ENCODE measurements at regions not wholly inside any gene's neighbourhood (a gene's known extent, or its start where the extent isn't known, plus 50 kb on each side); places are given as distances from the start of the nearest gene placed in this dataset.

- Histone ChIP-seq H3K4me3 (ENCODE audit: low read depth, low read length) (no peak overlapping the region), H3K18ac (ENCODE audit: low read length) (no peak overlapping the region), H2BK5ac (ENCODE audit: low read depth, low read length, poor library complexity) (no peak overlapping the region), H3K4me1 (ENCODE audit: control insufficient read depth in 1 of 2, insufficient read depth in 2 of 2, low read length in 2 of 2) (no peaks in the 10 kb centered on the region), H3K14ac (ENCODE audit: low read length) (no peak overlapping the region), H4K12ac (ENCODE audit: low read depth, low read length) (no peak overlapping the region), H4K8ac (ENCODE audit: low read depth, low read length) (no peak overlapping the region), H4K91ac (ENCODE audit: low read depth, low read length) (no peak overlapping the region), H3K4ac (ENCODE audit: low read depth, low read length) (no peak overlapping the region), H3K36me3 (ENCODE audit: control insufficient read depth in 1 of 2, insufficient read depth in 2 of 2, low read length in 2 of 2) (no peaks in the 10 kb centered on the region), H3K27ac (ENCODE audit: low read depth, low read length) (no peak overlapping the region), H3K79me2 (ENCODE audit: control insufficient read depth, insufficient read depth, low read length, poor library complexity) (no peaks in the 10 kb centered on the region), H2BK12ac (ENCODE audit: low read length) (no peak overlapping the region), H3K9me3 (ENCODE audit: insufficient read depth, low read depth, low read length) (no peaks in the 10 kb centered on the region), H3K4me2 (ENCODE audit: low read length) (no peak overlapping the region), H3K23ac (ENCODE audit: low read length) (no peak overlapping the region), H2BK120ac (ENCODE audit: insufficient read depth, low read length, poor library complexity) (no peak overlapping the region), H3K27me3 (ENCODE audit: insufficient read depth, low read length) (no peaks in the 10 kb centered on the region), H2AFZ (ENCODE audit: insufficient read depth, low read length, poor library complexity) (no peak overlapping the region), H3K9ac (ENCODE audit: low read length) (no peak overlapping the region), H3K79me1 (ENCODE audit: low read length) (no peaks in the 10 kb centered on the region), H2AK5ac (ENCODE audit: low read length) (no peak overlapping the region)
- WGBS (ENCODE audit: extremely low coverage, insufficient coverage, insufficient read length) = no CpG with 5 or more reads among the region's 2 CpGs
- DNase-seq = no peak
Measured at GRCh38 chr13:102970542-102970941, 95.7 kb downstream of the SLC10A2 start.

- Histone ChIP-seq H2BK12ac (ENCODE audit: low read length) (no peak overlapping the region), H4K8ac (ENCODE audit: low read depth, low read length) (no peak overlapping the region), H2BK120ac (ENCODE audit: insufficient read depth, low read length, poor library complexity) (no peak overlapping the region), H3K9ac (ENCODE audit: low read length) (no peak overlapping the region), H3K79me2 (ENCODE audit: control insufficient read depth, insufficient read depth, low read length, poor library complexity) (no peaks in the 10 kb centered on the region), H4K91ac (ENCODE audit: low read depth, low read length) (no peak overlapping the region), H3K79me1 (ENCODE audit: low read length) (no peaks in the 10 kb centered on the region), H3K27ac (ENCODE audit: low read depth, low read length) (no peak overlapping the region), H3K27me3 (ENCODE audit: insufficient read depth, low read length) (no peaks in the 10 kb centered on the region), H3K9me3 (ENCODE audit: insufficient read depth, low read depth, low read length) (no peaks in the 10 kb centered on the region), H3K18ac (ENCODE audit: low read length) (no peak overlapping the region), H3K4me3 (ENCODE audit: low read depth, low read length) (no peak overlapping the region), H3K4me2 (ENCODE audit: low read length) (no peak overlapping the region), H3K23ac (ENCODE audit: low read length) (no peak overlapping the region), H2BK5ac (ENCODE audit: low read depth, low read length, poor library complexity) (no peak overlapping the region), H2AK5ac (ENCODE audit: low read length) (no peak overlapping the region), H2AFZ (ENCODE audit: insufficient read depth, low read length, poor library complexity) (no peak overlapping the region), H3K36me3 (ENCODE audit: control insufficient read depth in 1 of 2, insufficient read depth in 2 of 2, low read length in 2 of 2) (no peaks in the 10 kb centered on the region), H3K14ac (ENCODE audit: low read length) (no peak overlapping the region), H3K4ac (ENCODE audit: low read depth, low read length) (no peak overlapping the region), H3K4me1 (ENCODE audit: control insufficient read depth in 1 of 2, insufficient read depth in 2 of 2, low read length in 2 of 2) (no peaks in the 10 kb centered on the region), H4K12ac (ENCODE audit: low read depth, low read length) (no peak overlapping the region)
- WGBS (ENCODE audit: extremely low coverage, insufficient coverage, insufficient read length) = no CpG with 5 or more reads among the region's 11 CpGs
- no peak for DNase-seq
Measured at GRCh38 chr13:102968572-102969228, 97.5 kb downstream of the SLC10A2 start.

GRCh38 chr13:102965802-102966201 is 100.4 kb downstream of the SLC10A2 start:
- Histone ChIP-seq H3K18ac (ENCODE audit: low read length) (no peak overlapping the region), H3K14ac (ENCODE audit: low read length) (no peak overlapping the region), H3K79me1 (ENCODE audit: low read length) (no peaks in the 10 kb centered on the region), H2BK120ac (ENCODE audit: insufficient read depth, low read length, poor library complexity) (no peak overlapping the region), H3K27me3 (ENCODE audit: insufficient read depth, low read length) (no peaks in the 10 kb centered on the region), H4K8ac (ENCODE audit: low read depth, low read length) (no peak overlapping the region), H4K12ac (ENCODE audit: low read depth, low read length) (no peak overlapping the region), H2AK5ac (ENCODE audit: low read length) (no peak overlapping the region), H3K79me2 (ENCODE audit: control insufficient read depth, insufficient read depth, low read length, poor library complexity) (no peaks in the 10 kb centered on the region), H3K9me3 (ENCODE audit: insufficient read depth, low read depth, low read length) (no peaks in the 10 kb centered on the region), H3K27ac (ENCODE audit: low read depth, low read length) (no peak overlapping the region), H3K36me3 (ENCODE audit: control insufficient read depth in 1 of 2, insufficient read depth in 2 of 2, low read length in 2 of 2) (no peaks in the 10 kb centered on the region), H3K4ac (ENCODE audit: low read depth, low read length) (no peak overlapping the region), H3K4me3 (ENCODE audit: low read depth, low read length) (no peak overlapping the region), H4K91ac (ENCODE audit: low read depth, low read length) (no peak overlapping the region), H2BK12ac (ENCODE audit: low read length) (no peak overlapping the region), H2AFZ (ENCODE audit: insufficient read depth, low read length, poor library complexity) (no peak overlapping the region), H3K4me2 (ENCODE audit: low read length) (no peak overlapping the region), H3K23ac (ENCODE audit: low read length) (no peak overlapping the region), H3K4me1 (ENCODE audit: control insufficient read depth in 1 of 2, insufficient read depth in 2 of 2, low read length in 2 of 2) (no peaks in the 10 kb centered on the region), H2BK5ac (ENCODE audit: low read depth, low read length, poor library complexity) (no peak overlapping the region), H3K9ac (ENCODE audit: low read length) (no peak overlapping the region)
- no peak for DNase-seq
- WGBS (ENCODE audit: extremely low coverage, insufficient coverage, insufficient read length) = no CpG with 5 or more reads among the region's 2 CpGs

GRCh38 chr13:102962430-102962829 is 103.8 kb downstream of the SLC10A2 start:
- Histone ChIP-seq H3K23ac (ENCODE audit: low read length) (no peak overlapping the region), H2AFZ (ENCODE audit: insufficient read depth, low read length, poor library complexity) (no peak overlapping the region), H3K36me3 (ENCODE audit: control insufficient read depth in 1 of 2, insufficient read depth in 2 of 2, low read length in 2 of 2) (no peaks in the 10 kb centered on the region), H3K4me2 (ENCODE audit: low read length) (no peak overlapping the region), H3K79me2 (ENCODE audit: control insufficient read depth, insufficient read depth, low read length, poor library complexity) (no peaks in the 10 kb centered on the region), H2BK5ac (ENCODE audit: low read depth, low read length, poor library complexity) (no peak overlapping the region), H3K9me3 (ENCODE audit: insufficient read depth, low read depth, low read length) (no peaks in the 10 kb centered on the region), H4K8ac (ENCODE audit: low read depth, low read length) (no peak overlapping the region), H3K14ac (ENCODE audit: low read length) (no peak overlapping the region), H2BK12ac (ENCODE audit: low read length) (no peak overlapping the region), H4K12ac (ENCODE audit: low read depth, low read length) (no peak overlapping the region), H2AK5ac (ENCODE audit: low read length) (no peak overlapping the region), H3K79me1 (ENCODE audit: low read length) (no peaks in the 10 kb centered on the region), H3K18ac (ENCODE audit: low read length) (no peak overlapping the region), H3K4me3 (ENCODE audit: low read depth, low read length) (no peak overlapping the region), H3K4me1 (ENCODE audit: control insufficient read depth in 1 of 2, insufficient read depth in 2 of 2, low read length in 2 of 2) (no peaks in the 10 kb centered on the region), H3K27me3 (ENCODE audit: insufficient read depth, low read length) (no peaks in the 10 kb centered on the region), H3K27ac (ENCODE audit: low read depth, low read length) (no peak overlapping the region), H3K9ac (ENCODE audit: low read length) (no peak overlapping the region), H3K4ac (ENCODE audit: low read depth, low read length) (no peak overlapping the region), H2BK120ac (ENCODE audit: insufficient read depth, low read length, poor library complexity) (no peak overlapping the region), H4K91ac (ENCODE audit: low read depth, low read length) (no peak overlapping the region)
- no peak for DNase-seq
- no CpG with 5 or more reads among the region's 2 CpGs for WGBS (ENCODE audit: extremely low coverage, insufficient coverage, insufficient read length)

Measured in trophoblast cell (in vitro differentiated cells and primary cell).